ENCODE measurements at regions not wholly inside any gene's neighbourhood (a gene's known extent, or its start where the extent isn't known, plus 50 kb on each side); places are given as distances from the start of the nearest gene placed in this dataset.
A peak's percentile ranks its signal among the peaks of the same experiment; 100 is the strongest.

- Histone ChIP-seq H3K27me3 (ENCODE audit: control insufficient read depth in 3 of 3, insufficient read depth in 3 of 3, low read length in 2 of 3) (no peaks in the 10 kb centered on the region), H3K27ac (ENCODE audit: low read depth in 1 of 2, low read length in 1 of 2) (no peak overlapping the region), H3K9ac (ENCODE audit: insufficient read depth in 1 of 2, low read length in 2 of 2) (no peak overlapping the region), H3K4me1 (ENCODE audit: control insufficient read depth in 5 of 5, insufficient read depth in 5 of 5, low read length in 5 of 5) (peaks cover 0 to 11% (median 0%) of the 10 kb centered on the region in 5 donors), H3K36me3 (ENCODE audit: control insufficient read depth in 4 of 4, insufficient read depth in 4 of 4, low read length in 4 of 4) (no peaks in the 10 kb centered on the region), H3K4me3 (no peak overlapping the region), H3K9me3 (ENCODE audit: control insufficient read depth in 4 of 4, insufficient read depth in 3 of 4, low read length in 3 of 4) (no peaks in the 10 kb centered on the region)
- TF ChIP-seq CTCF (IDR thresholded peaks at IDR 0.05; ENCODE audit: control extremely low read depth, extremely low read depth), result no peak
- ATAC-seq (ENCODE audit: insufficient read depth, low FRiP score), result no peak
- DNase-seq, result no peak
- 85 to 91% methylated on average over 3 of the region's 3 CpGs for WGBS, 2 donors
These were observed 214.0 kb upstream of the PRPS1L1 start for GRCh38 chr7:18241543-18242231.

GRCh38 chr7:18243731-18244130, 216.1 kb upstream of the PRPS1L1 start:
- 88% methylated on average over 3 of the region's 3 CpGs for whole genome bisulfite sequencing, 2 donors
- Histone ChIP-seq H3K36me3 (ENCODE audit: control insufficient read depth in 4 of 4, insufficient read depth in 4 of 4, low read length in 4 of 4) (no peaks in the 10 kb centered on the region), H3K4me3 (no peak overlapping the region), H3K4me1 (ENCODE audit: control insufficient read depth in 5 of 5, insufficient read depth in 5 of 5, low read length in 5 of 5) (peaks cover 0 to 4% (median 0%) of the 10 kb centered on the region in 5 donors), H3K27ac (ENCODE audit: low read depth in 1 of 2, low read length in 1 of 2) (no peak overlapping the region), H3K9ac (ENCODE audit: insufficient read depth in 1 of 2, low read length in 2 of 2) (no peak overlapping the region), H3K27me3 (ENCODE audit: control insufficient read depth in 3 of 3, insufficient read depth in 3 of 3, low read length in 2 of 3) (no peaks in the 10 kb centered on the region), H3K9me3 (ENCODE audit: control insufficient read depth in 4 of 4, insufficient read depth in 3 of 4, low read length in 3 of 4) (no peaks in the 10 kb centered on the region)
- no peak for TF ChIP-seq CTCF (IDR thresholded peaks at IDR 0.05; ENCODE audit: control extremely low read depth, extremely low read depth)
- DNase-seq (no peak), ATAC-seq (ENCODE audit: insufficient read depth, low FRiP score) (no peak)

- TF ChIP-seq CTCF (IDR thresholded peaks at IDR 0.05; ENCODE audit: control extremely low read depth, extremely low read depth), result no peak
- H3K9ac ChIP-seq (ENCODE audit: insufficient read depth in 1 of 2, low read length in 2 of 2), result no peak overlapping the region
- DNase-seq (no peak), ATAC-seq (ENCODE audit: insufficient read depth, low FRiP score) (no peak)
- no peaks in the 10 kb centered on the region for H3K4me1 ChIP-seq (ENCODE audit: control insufficient read depth in 5 of 5, insufficient read depth in 5 of 5, low read length in 5 of 5)
- H3K27me3 ChIP-seq (ENCODE audit: control insufficient read depth in 3 of 3, insufficient read depth in 3 of 3, low read length in 2 of 3), result no peaks in the 10 kb centered on the region
- H3K4me3 ChIP-seq, result no peak overlapping the region
- H3K36me3 ChIP-seq (ENCODE audit: control insufficient read depth in 4 of 4, insufficient read depth in 4 of 4, low read length in 4 of 4), result no peaks in the 10 kb centered on the region
- H3K9me3 ChIP-seq (ENCODE audit: control insufficient read depth in 4 of 4, insufficient read depth in 3 of 4, low read length in 3 of 4), result peaks cover 0 to 10% (median 4%) of the 10 kb centered on the region in 4 donors
- H3K27ac ChIP-seq (ENCODE audit: low read depth in 1 of 2, low read length in 1 of 2), result no peak overlapping the region
These were observed 222.5 kb upstream of the PRPS1L1 start for GRCh38 chr7:18250133-18250532.

GRCh38 chr7:18257711-18258110, 230.1 kb upstream of the PRPS1L1 start:
- WGBS, 2 donors, result 61 to 75% methylated on average over 2 of the region's 2 CpGs
- no peak for TF ChIP-seq CTCF (IDR thresholded peaks at IDR 0.05; ENCODE audit: control extremely low read depth, extremely low read depth)
- Histone ChIP-seq H3K27ac (ENCODE audit: low read depth in 1 of 2, low read length in 1 of 2) (no peak overlapping the region), H3K9ac (ENCODE audit: insufficient read depth in 1 of 2, low read length in 2 of 2) (no peak overlapping the region), H3K4me3 (no peak overlapping the region), H3K4me1 (ENCODE audit: control insufficient read depth in 5 of 5, insufficient read depth in 5 of 5, low read length in 5 of 5) (no peaks in the 10 kb centered on the region), H3K36me3 (ENCODE audit: control insufficient read depth in 4 of 4, insufficient read depth in 4 of 4, low read length in 4 of 4) (no peaks in the 10 kb centered on the region), H3K9me3 (ENCODE audit: control insufficient read depth in 4 of 4, insufficient read depth in 3 of 4, low read length in 3 of 4) (peaks cover 0 to 3% (median 1%) of the 10 kb centered on the region in 4 donors), H3K27me3 (ENCODE audit: control insufficient read depth in 3 of 3, insufficient read depth in 3 of 3, low read length in 2 of 3) (no peaks in the 10 kb centered on the region)
- ATAC-seq (ENCODE audit: insufficient read depth, low FRiP score) (peak; percentile 77), DNase-seq (no peak)

Measured in lung (tissue), 11 donors.